ENCODE measurements at regions not wholly inside any gene's neighbourhood (a gene's known extent, or its start where the extent isn't known, plus 50 kb on each side); places are given as distances from the start of the nearest gene placed in this dataset.

DNA sequence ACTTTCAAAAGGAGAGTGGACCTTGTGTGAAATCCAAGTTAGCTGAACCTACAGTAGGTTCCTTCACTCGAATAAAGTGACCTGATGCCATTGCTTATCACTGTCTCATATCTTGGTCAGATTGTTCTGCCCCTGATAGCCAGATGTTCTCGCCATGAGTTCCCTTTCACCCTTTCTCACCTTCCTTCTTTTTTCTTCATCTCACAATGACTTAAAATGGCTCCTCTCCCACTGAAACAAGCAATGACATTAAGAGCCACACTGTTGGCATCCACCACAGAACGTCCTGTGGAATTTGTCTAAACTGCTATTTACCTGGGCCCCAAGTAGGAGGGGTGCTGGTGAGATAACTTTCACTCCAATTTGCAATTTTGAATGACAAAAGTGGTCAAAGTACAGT is 227.6 kb upstream of the PPP1R2C start:
- DNase-seq (ENCODE audit: extremely low read depth, low read depth, low spot score), result no peak

DNA sequence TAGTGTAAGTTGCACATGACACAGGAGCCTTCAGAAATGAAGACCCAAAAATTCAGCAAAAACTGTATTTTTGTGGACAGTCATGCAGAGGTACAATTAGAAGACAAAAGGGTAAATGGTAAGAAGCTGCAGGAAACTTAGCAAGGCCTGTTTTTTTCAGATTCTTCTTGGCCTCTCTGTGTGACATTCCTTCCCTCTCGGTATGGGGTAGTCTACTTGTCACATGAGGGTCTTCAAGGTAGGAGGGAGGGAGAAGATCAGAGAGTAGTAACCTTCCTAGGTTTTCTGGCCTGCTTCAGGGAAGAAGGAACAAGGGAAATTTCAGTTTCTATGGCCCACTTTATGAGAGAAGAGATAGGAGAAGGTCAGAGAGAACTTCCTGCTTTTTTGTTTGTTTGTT is 230.4 kb upstream of the PPP1R2C start:
- no peak for DNase-seq (ENCODE audit: extremely low read depth, low read depth, low spot score)

DNA sequence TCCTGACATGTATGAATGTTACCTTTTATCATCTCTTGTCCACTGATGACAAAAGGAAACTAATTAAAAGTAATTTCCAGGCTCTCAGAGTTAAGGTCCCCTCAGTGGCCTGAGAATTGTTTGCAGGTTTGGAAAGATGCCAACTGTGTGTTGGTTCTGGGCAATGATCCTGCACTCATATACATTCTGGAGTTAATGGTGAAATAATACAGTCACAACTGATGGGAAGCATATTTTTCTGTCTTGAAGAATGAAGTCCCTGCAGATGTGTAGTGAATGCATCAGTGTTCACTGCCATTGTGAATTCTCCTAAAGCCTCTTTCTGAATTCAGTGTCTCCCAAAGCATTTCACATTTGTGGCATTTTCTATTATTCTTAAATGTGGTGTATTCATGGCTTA is 238.1 kb upstream of the PPP1R2C start:
- DNase-seq (ENCODE audit: extremely low read depth, low read depth, low spot score), result no peak

DNA sequence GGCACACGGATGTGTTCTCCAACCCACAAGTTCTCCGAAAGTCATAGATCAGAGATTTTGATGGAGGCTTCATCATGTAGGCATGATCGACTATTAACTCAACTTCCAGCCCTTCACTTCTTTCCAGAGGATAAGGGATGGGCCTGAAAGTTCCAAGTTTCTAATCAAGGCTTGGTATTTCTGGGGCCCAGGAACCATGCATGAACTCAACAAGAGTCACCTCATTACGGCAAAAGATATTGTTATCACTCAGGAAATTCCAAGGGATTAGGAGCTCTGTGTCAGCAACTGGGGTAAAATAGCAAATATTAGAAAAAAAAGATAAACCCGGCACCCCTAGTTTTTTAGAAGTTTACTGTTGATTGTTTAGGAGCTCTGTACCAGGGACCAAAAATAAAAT is 240.1 kb upstream of the PPP1R2C start:
- DNase-seq (ENCODE audit: extremely low read depth, low read depth, low spot score), result no peak

DNA sequence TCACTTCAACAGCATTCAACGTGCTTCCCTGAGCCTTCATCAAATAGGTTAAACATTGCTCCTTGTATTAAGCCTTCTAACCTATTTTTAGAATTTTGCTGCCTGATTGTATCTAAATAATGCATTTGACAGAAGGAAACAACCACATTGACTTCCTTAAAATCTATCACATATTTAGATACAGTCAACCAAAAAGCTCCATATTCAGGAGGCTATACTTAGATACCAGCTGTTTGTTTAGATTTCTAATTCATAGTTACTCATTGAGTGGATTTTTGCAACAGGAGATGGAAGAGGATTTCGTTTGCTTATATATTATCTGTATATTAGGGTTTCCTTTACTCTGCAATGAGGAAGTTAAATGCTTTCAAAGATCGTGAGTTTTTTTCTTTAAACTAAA is 241.1 kb upstream of the PPP1R2C start:
- DNase-seq (ENCODE audit: extremely low read depth, low read depth, low spot score), result no peak

DNA sequence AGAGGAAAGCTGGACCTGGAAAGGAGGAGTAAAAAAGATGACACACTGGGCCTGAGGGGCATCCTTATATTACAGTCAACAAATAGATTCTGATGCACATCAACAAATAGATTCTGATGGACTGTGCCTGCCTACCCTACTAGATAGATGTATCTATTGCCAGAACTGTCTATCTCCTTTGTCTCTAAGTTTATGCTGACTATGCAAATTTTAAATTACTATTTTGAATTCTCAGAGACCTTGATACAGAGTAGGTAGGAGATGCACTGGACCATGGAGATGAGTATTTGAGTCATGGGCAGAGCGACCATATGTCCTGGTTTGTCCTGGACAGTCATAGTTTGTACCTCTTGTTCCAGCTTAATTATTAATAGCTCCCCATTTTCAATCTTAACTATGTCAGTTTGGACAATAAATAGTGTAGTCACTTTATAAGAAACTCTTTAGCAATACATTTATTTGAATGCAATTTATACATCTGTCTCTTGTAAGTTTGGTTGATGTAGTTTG is 247.9 kb upstream of the PPP1R2C start:
- no peak for DNase-seq (ENCODE audit: extremely low read depth, low read depth, low spot score)

DNA sequence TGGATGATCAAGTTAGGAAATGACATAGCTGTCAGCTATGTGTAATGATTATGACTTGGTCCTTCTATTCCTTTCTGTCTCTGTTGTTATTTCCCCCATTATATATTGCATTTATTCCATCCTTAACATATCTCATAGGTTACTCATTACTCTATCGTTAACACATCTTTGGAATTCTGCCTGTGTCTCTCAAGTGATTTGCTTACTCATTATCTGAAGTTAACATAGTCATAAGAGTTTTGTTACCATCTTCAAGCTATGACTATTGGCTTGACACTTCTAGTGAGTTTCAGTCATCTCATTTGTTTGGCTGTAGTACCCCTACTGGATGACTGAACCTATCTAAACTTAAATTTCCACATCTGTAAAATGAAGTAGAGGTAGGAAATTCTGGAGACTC is 286.1 kb upstream of the PPP1R2C start:
- DNase-seq (ENCODE audit: extremely low read depth, low read depth, low spot score), result no peak

DNA sequence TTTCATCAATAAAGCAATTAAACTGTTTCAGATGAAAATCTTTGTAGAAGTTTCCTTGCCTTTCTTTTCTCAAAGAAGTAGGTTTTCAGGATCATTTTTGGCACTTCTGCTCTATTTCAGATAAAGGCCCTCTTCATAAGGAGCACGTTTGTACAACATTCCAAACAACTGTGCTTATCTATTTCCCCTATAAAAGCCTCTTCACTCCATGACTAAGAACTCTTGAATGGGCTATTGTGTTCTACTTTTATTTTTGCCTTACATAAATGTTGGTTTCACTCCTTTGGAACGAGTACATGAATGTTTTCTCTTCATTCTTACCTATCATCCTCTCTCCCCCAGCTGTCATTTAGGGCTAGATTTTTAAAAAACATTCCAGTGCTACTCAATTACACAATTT is 288.0 kb upstream of the PPP1R2C start:
- DNase-seq (ENCODE audit: extremely low read depth, low read depth, low spot score), result no peak

DNA sequence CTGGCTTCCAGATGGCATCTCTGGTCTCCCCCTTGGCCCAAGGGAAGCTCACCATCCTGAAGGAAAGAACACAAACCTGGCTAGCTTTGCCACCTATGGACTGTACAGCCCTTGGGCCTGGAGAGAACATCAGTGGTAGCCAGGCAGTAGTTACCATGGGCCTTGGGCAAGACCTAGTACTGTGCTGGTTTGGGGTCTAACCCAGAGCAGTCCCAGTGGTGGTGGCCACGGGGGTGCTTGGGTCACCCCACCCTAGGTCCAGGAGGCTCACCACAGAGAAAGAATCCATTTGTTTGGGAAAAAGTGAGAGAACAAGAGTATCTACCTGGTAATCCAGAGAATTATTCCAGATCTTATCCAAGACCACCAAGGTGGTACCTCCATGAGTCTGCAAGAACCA is 290.7 kb upstream of the PPP1R2C start:
- DNase-seq (ENCODE audit: extremely low read depth, low read depth, low spot score), result no peak

DNA sequence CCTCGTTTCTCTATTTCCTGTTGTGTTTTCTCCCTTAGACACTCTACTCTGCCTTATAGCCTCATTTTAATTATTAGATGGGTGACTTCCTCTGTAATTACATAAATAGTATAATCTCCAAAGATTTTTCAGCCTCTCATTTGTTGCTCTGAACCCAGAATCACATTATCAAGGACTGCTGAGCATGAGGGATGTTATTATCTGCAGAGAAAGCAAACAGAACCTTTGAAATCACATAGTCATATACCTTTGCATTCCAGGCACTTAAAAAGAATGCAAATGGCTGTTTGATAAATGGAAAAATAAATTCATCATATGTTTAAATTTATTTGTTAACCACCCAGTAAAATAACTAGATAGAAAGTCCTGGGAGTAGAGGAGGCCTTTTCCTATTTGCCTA is 305.1 kb upstream of the PPP1R2C start:
- DNase-seq (ENCODE audit: extremely low read depth, low read depth, low spot score), result no peak

DNA sequence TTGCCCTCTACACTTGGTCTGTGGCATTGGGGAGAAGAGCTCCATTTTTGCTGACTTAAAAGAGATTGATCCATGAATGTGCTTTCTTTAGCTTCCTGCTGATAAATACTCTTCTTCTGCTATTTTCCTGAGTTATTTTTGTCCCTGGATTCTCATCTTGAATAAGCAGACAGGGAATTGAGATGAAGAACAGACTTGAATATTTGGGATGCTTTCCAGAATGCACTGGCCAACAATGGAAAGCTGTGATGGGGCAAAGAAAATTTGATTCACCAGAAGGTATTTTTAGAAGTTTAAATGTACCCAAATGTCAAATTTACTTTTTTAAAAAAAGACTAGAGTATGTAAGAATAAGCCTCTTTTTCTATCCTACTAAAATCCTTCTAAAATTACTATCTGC is 309.9 kb upstream of the PPP1R2C start:
- DNase-seq (ENCODE audit: extremely low read depth, low read depth, low spot score), result no peak

DNA sequence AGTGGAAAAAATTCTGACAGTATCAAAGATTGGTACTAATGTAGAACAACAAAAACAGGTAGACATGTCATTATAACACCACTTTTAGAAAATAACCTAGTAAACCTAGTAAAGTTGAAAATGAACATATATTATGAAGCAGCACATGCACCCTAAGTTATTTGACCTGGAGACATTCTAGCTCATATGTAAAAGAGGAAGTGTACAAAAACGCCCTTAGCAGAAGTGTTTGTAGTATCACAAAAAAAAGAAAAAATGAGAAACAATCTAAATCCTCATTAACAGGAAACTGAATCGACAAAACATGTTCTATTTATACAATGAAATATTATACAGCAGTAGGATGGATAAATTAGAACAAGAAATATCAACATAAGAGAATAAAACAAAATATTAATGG is 318.9 kb upstream of the PPP1R2C start:
- no peak for DNase-seq (ENCODE audit: extremely low read depth, low read depth, low spot score)

DNA sequence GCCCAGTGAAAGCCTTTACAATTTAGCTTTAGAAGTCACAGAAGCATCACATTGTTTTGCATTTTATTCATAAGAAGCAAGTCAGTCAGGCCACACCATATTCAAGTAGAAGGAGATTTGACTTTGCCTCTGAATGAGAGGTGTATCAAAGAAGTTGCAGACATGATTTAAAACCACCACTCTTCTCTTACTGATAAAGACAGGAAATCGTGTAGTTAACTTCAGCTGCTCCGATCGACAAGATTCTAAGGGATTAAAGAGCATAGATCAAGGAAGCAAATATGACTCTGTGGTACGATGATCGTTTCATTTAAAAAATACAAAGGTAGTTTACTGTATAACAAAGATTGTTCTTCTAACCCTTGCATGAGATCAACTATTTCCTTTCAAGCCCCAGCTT is 328.0 kb upstream of the PPP1R2C start:
- DNase-seq (ENCODE audit: extremely low read depth, low read depth, low spot score), result no peak

DNA sequence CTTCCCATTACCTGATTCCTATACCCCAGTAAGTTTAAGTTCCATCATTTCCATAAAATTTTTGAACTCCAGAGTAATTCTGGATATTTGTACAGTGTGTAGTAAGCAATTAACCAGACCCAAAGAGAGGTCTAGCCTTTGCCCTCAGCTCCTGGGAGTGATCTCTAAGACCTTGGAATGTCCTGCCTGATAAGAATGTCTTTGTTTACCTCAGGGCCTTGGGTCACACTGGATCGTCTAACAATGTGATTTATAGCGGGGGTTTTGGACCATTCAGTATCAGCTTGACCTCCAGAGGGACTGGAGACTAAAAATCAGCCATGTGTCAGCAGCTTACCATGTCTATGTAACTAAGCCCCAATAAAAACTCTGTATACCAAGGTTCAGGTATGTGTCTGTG is 330.9 kb upstream of the PPP1R2C start:
- DNase-seq (ENCODE audit: extremely low read depth, low read depth, low spot score), result no peak

DNA sequence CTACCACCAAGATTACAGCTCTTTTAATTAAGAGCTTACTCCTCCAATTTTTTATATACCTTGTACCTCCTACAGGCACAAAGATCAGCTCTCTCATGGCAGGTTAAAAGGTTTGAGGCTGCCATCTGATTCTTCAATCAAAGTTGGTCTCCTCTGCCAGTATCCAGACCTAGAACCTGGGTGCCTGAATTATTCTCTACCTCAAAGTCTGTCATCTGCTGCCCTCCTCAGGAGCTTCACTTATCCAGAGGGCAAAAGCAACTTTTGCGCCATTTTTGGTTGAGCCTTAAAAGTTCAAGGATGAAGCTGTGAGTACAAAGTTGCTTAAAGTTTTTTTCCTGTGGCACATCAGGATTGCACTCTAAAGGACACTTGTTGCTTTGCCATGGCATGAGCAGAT is 343.7 kb upstream of the PPP1R2C start:
- DNase-seq (ENCODE audit: extremely low read depth, low read depth, low spot score), result no peak

DNA sequence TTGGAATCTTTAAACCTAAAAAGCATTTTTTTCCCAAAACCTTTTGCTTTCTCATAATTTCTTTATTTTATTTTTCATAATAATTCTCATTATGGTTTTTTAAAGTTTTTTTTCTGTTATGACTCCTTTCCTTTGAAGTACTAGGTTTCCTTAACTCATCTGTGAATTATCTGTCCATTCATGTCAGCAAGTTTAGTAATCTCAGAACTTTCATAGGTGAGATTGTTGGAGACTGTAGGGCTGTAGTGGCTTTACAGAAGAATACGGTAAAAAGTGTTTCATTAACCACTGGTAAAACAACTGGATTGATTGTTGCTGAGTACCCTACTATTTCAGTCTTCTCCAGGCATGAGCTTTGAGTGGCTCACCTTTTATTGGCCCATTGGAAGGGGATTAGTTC is 361.7 kb upstream of the PPP1R2C start:
- DNase-seq (ENCODE audit: extremely low read depth, low read depth, low spot score), result no peak

DNA sequence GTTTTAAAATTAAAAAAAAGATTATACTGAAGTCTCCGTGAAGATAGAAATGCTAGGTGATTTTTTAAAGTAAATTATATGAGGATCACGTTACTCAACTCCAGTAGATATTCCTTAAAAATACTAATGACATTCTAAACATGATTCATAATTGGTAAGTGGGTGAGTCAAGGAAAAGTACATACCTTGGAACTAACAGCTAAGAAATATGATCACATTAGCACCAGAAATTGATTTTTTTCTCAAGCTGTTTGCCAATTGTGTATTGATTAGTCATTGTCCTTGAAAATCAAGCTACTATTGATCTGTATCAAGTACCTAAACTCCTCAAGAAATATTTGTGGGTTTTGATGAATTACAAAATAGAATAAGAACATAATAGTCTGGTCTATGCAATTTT is 362.6 kb upstream of the PPP1R2C start:
- no peak for DNase-seq (ENCODE audit: extremely low read depth, low read depth, low spot score)

DNA sequence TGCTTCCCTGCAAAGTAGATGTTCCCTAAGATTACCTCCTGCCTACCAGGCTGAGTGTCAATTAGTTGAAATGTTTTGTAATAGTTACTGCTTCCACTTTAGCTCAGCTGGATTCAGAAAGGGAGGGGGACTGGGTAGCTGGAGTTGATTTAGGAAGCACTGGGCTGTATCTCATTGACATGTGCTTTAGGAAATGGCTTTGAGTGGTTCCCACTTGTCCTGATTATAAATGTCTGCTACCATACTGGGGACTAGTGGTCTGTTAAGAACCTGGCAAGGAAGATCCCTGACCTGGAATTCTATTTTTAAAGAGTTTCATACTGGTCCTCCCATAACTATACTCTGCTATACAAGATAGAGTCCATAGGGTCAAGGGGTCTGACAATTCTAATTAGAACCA is 363.9 kb upstream of the PPP1R2C start:
- no peak for DNase-seq (ENCODE audit: extremely low read depth, low read depth, low spot score)

DNA sequence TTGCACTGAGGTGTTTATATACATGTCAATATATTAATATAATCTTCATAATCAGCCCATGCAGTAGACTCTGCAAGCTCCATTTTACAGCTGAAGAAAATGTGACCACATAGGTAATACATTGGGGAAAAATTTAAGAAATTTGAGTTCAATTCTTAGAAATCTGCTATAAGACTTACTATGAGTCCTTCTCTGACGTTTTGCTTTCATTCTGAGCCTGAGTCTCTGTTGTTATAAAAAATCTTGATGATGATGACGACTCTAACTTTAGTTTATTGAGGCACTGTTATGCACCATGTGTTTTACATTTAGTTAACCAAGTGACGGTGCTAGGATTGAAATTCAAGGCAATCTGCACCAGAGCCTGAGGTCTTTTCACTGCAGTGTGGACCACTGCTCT is 370.3 kb upstream of the PPP1R2C start:
- DNase-seq (ENCODE audit: extremely low read depth, low read depth, low spot score), result no peak

DNA sequence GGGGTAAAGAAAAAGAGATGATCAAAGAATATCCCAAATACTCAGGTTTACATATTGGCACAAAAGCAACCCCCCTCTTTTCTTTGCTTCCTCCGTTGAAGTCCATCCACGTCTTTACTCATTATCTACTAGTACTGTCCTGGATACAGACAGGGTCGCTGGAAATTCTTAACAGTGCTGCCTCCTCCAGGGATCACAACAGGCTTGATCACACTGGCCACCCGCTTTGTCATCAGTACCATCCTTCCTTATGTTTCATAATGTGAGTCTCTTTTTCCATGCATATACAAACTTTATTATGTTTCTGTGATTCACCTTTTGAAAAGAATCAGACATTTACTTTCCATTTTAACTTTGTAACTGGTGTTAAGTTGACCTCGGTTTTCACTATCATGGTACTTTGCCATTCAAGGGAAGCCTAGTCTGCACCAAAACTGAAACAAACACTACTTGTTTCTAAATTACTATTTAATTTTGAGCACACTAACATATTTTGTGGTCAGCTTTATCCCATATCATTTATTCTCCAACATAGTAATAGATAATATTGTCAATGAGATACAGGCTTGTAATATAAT is 387.5 kb upstream of the PPP1R2C start:
- no peak for DNase-seq (ENCODE audit: extremely low read depth, low read depth, low spot score)

DNA sequence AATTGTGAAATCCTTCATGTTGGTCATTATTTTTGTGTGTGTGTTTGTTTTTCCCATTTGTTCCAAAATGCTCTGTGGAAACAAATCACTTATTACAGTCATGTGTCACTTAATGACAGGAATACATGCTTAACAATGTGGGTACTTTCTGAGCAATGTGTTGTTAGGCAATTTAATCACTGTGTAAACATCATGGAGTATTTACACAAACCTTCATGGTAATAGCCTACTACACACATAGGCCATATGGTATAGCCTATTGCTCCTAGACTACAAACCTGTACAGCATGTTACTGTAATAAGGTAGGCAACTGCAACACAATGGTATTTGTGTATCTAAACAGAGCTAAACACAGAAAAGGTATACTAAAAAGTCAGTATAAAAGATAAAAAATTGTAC is 388.9 kb upstream of the PPP1R2C start:
- no peak for DNase-seq (ENCODE audit: extremely low read depth, low read depth, low spot score)

DNA sequence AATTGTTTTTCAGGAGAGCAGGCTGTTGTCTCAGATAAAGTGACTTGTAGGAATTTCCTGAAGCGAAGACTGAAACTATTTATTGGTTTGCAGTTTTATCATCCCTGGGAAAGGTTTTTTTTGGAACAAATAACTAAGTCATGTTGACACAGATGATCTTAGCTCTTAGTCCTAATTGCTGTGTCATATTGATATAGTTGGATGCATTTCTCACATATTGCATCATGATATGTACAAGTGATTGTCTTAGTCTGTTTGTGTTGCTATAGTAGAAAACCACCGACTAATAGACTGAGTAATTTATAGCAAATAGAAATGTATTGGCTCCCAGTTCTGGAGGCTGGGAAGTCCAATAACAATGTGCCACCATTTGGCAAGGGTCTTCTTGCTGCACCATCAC is 397.5 kb upstream of the PPP1R2C start:
- DNase-seq (ENCODE audit: extremely low read depth, low read depth, low spot score), result no peak

DNA sequence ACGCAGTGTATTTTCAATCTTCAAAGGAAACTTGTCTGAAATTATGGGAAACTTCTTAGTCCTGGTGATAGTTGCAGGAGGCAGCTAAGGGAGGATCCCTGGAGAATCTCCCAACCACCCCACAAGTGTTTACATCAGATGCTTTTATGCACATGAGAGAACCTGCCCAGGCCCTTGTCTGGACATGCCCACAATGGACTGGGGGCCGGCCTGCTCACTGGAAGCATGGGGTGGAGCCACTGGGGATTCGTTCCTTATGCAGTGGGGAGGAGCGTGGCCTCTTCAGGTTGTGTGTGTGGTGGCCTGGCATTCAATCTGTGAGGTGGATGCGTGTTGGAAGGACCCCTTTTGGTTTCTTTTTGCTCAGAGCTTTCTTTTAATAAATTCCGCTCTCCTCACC is 398.7 kb upstream of the PPP1R2C start:
- DNase-seq (ENCODE audit: extremely low read depth, low read depth, low spot score), result no peak

DNA sequence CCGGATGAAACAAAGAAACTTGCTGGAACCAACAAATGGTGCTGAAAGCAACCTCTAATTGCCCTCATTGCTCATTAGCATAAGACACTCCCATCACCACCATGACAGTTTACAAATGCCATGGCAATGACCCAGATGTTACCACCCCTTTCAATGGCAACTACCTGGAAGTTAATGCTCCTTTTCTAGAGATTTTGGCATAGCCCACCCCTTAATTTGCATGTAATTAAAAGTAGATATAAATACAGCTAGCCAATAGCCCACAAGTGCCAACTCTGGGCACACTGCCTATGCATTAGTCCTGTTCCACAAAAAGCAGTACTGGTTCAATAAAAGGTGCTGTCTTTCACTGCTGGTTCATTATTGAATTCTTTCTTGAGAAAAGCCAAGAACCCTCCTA is 410.3 kb upstream of the PPP1R2C start:
- no peak for DNase-seq (ENCODE audit: extremely low read depth, low read depth, low spot score)

Measured in glomerular endothelial cell (primary cell).